ENCODE measurements at regions not wholly inside any gene's neighbourhood (a gene's known extent, or its start where the extent isn't known, plus 50 kb on each side); places are given as distances from the start of the nearest gene placed in this dataset.

- no peak for TF ChIP-seq CSDC2 (CRISPR knock-in tag; IDR thresholded peaks at IDR 0.05)
- no peak for TF ChIP-seq POU6F1 (CRISPR knock-in tag; IDR thresholded peaks at IDR 0.05; ENCODE audit: borderline replicate concordance, low read depth)
- TF ChIP-seq ZNF70 (CRISPR knock-in tag; IDR thresholded peaks at IDR 0.05): no peak
- TF ChIP-seq GLIS3 (CRISPR knock-in tag; IDR thresholded peaks at IDR 0.05): no peak
- TF ChIP-seq CSRNP3 (CRISPR knock-in tag; IDR thresholded peaks at IDR 0.05): no peak
- no peak for TF ChIP-seq ZFP30 (CRISPR knock-in tag; IDR thresholded peaks at IDR 0.05)
- TF ChIP-seq PPARA (CRISPR knock-in tag; IDR thresholded peaks at IDR 0.05; ENCODE audit: borderline replicate concordance): no peak
- no peak for TF ChIP-seq ARNTL (CRISPR knock-in tag; IDR thresholded peaks at IDR 0.05; ENCODE audit: borderline replicate concordance, low read depth)
- no peak for TF ChIP-seq ZFP3 (CRISPR knock-in tag; IDR thresholded peaks at IDR 0.05)
- TF ChIP-seq ZNF8 (CRISPR knock-in tag; IDR thresholded peaks at IDR 0.05): no peak
Observed at GRCh38 chr15:39142500-39142899, 438.4 kb upstream of the THBS1 start.
